ENCODE measurements at regions not wholly inside any gene's neighbourhood (a gene's known extent, or its start where the extent isn't known, plus 50 kb on each side); places are given as distances from the start of the nearest gene placed in this dataset.

- DNase-seq: no peak
Measured at GRCh38 chr12:17809206-17809605, 280.8 kb downstream of the RERGL start.

- no peak for DNase-seq
Measured at GRCh38 chr12:17802657-17803641, 287.0 kb downstream of the RERGL start.

- DNase-seq: no peak
Measured at GRCh38 chr12:17793854-17794253, 296.1 kb downstream of the RERGL start.

GRCh38 chr12:17778242-17778641 lies 311.8 kb downstream of the RERGL start:
- no peak for DNase-seq

GRCh38 chr12:17763366-17763765 lies 326.6 kb downstream of the RERGL start:
- DNase-seq: no peak

- DNase-seq: no peak
Measured at GRCh38 chr12:17759982-17760381, 330.0 kb downstream of the RERGL start.
